GM12878 (cell line): ENCODE measurements at regions not wholly inside any gene's neighbourhood (a gene's known extent, or its start where the extent isn't known, plus 50 kb on each side); places are given as distances from the start of the nearest gene placed in this dataset.

ENCODE experiments used
- ATAC-seq: fragments of 200-7000 bp; cut with Tn5 transposase; 3 replicates; pipeline ENCODE4 v1.9.1; 2020; ENCODE audit warnings: mild to moderate bottlenecking, moderate library complexity
- BruUV-seq: library from RNA; stranded (reverse); fragments of 400-500 nt; replicated peaks from 2 replicates; lab custom pipeline; 2021; lab: Mats Ljungman, UMichigan
- CTCF ChIA-PET: fragments of 300-600 bp; sonication (Branson Sonifier 250); formaldehyde crosslinking; extraction: SDS; loops from one replicate; lab custom pipeline; 2021; ENCODE audit warnings: inconsistent platforms; lab: Yijun Ruan, JAX
- POLR2A ChIA-PET: fragments of 350-600 bp; formaldehyde crosslinking; extraction: SDS; loops from one replicate; lab custom pipeline; 2021; ENCODE audit warnings: inconsistent platforms; lab: Charles Lee
- RAD21 ChIA-PET: fragments of 300-600 bp; sonication (Branson Sonifier 250); formaldehyde crosslinking; loops from one replicate; lab custom pipeline; 2023; ENCODE audit warnings: antibody characterized with exemption; ENCODE audit not compliant: unreplicated experiment; lab: Charles Lee
- SMC1A ChIA-PET: fragments of 300-600 bp; sonication (Branson Sonifier 250); formaldehyde crosslinking; loops from one replicate; lab custom pipeline; 2023; ENCODE audit not compliant: unreplicated experiment, uncharacterized antibody; lab: Charles Lee
- DNase-seq: peaks from one replicate; pipeline ENCODE4 v3.0.0-alpha.2; 2011; ENCODE audit warnings: low read depth, low spot score
- FAIRE-seq: peaks from 3 replicates; lab custom pipeline; 2011; peaks lifted over from hg19 to GRCh38; lab: Jason Lieb, UNC
- H2AFZ ChIP-seq: 2 replicates; pipeline ENCODE4 v1.6.0; 2011; ENCODE audit warnings: low read depth, low read length, control low read depth; ENCODE audit not compliant: control insufficient read depth
- H3K27ac ChIP-seq: 2 replicates; pipeline ENCODE4 v1.5.1; 2011; ENCODE audit warnings: control low read depth; ENCODE audit not compliant: control insufficient read depth, insufficient read depth
- H3K27me3 ChIP-seq, 2 experiments: replicated peaks in 1 of 2; 2 replicates each; pipeline versions ENCODE4 v1.6.0 to v1.6.1; 2011; ENCODE audit warnings: low read length in 1 of 2; ENCODE audit not compliant: control insufficient read depth in 2 of 2, insufficient read depth in 2 of 2
- H3K36me3 ChIP-seq, 2 experiments: 2 replicates each; pipeline ENCODE4 v1.5.1; 2011; ENCODE audit warnings: low read length in 1 of 2; ENCODE audit not compliant: control insufficient read depth in 2 of 2, insufficient read depth in 2 of 2
- H3K4me1 ChIP-seq: 2 replicates; pipeline ENCODE4 v1.6.1; 2011; ENCODE audit warnings: mild to moderate bottlenecking, low read length, moderate library complexity, mixed read lengths; ENCODE audit not compliant: control insufficient read depth, insufficient read depth
- H3K4me2 ChIP-seq: 2 replicates; pipeline ENCODE4 v1.6.0; 2011; ENCODE audit warnings: control low read depth; ENCODE audit not compliant: control insufficient read depth, insufficient read depth
- H3K4me3 ChIP-seq: fragments of 200-600 bp; sonication (generic); 2 replicates; pipeline ENCODE4 v1.5.1; 2016
- H3K79me2 ChIP-seq: 2 replicates; pipeline ENCODE4 v1.6.0; 2011; ENCODE audit warnings: low read length; ENCODE audit not compliant: control insufficient read depth, insufficient read depth
- H3K9ac ChIP-seq: 2 replicates; pipeline ENCODE4 v1.8.0; 2011; ENCODE audit warnings: low read length, control low read depth, mixed read lengths; ENCODE audit not compliant: control insufficient read depth, insufficient read depth
- H3K9me3 ChIP-seq: replicated peaks from 3 replicates; pipeline ENCODE4 v1.5.1; 2011; ENCODE audit warnings: mild to moderate bottlenecking, low read length; ENCODE audit not compliant: control insufficient read depth, insufficient read depth
- H4K20me1 ChIP-seq: 2 replicates; pipeline ENCODE4 v1.6.0; 2011; ENCODE audit not compliant: control insufficient read depth, insufficient read depth
- FOS ChIP-seq: IDR thresholded peaks from 3 replicates; pipeline ENCODE4 v1.6.1; 2011; ENCODE audit warnings: borderline replicate concordance; ENCODE audit not compliant: insufficient read length; ENCODE audit errors: extremely low read depth
- HDGF ChIP-seq: fragments of 450-650 bp; IDR thresholded peaks from 2 replicates; pipeline ENCODE4 v1.6.1; 2016; ENCODE audit warnings: antibody characterized with exemption
- IRF5 ChIP-seq: fragments of 450-650 bp; IDR thresholded peaks from 2 replicates; pipeline ENCODE4 v1.6.1; 2017; ENCODE audit warnings: borderline replicate concordance
- MTA2 ChIP-seq: fragments of 450-650 bp; IDR thresholded peaks from 2 replicates; pipeline ENCODE4 v1.6.1; 2016; ENCODE audit warnings: low read depth, mild to moderate bottlenecking, moderate library complexity
- TARDBP ChIP-seq: IDR thresholded peaks from 2 replicates; pipeline ENCODE4 v1.6.1; 2016; ENCODE audit warnings: borderline replicate concordance
- TBL1XR1 ChIP-seq: IDR thresholded peaks from 2 replicates; pipeline ENCODE4 v1.6.1; 2012; ENCODE audit warnings: low read depth, low read length, improper control_type of control experiment
- WGBS: methylation state at CpG from one replicate; pipeline ENCODE4 v1.1.6; 2016; ENCODE audit warnings: low lambda C conversion rate; ENCODE audit not compliant: insufficient replicate concordance, insufficient coverage; ENCODE audit errors: missing lambda C conversion rate; 5-methylcytosine and 5-hydroxymethylcytosine counted together
- in situ Hi-C: fragments of 300-500 bp; cut with MboI; formaldehyde crosslinking; loops from 9 replicates; pipeline ENCODE4 v1.14.3; 2018; ENCODE audit warnings: mixed read lengths
- intact Hi-C: fragments of 100-400 bp; cut with micrococcal nuclease; formaldehyde crosslinking; loops from one replicate; pipeline ENCODE4 v1.14.2; 2022; ENCODE audit not compliant: unreplicated experiment
- TF ChIP-seq, protein P1 (sequence below): fragments of 450-650 bp; IDR thresholded peaks from 2 replicates; pipeline ENCODE4 v1.6.1; 2017; ENCODE audit warnings: low read depth, mild to moderate bottlenecking, moderate library complexity
- TF ChIP-seq, protein P2 (sequence below): fragments of 150-350 bp; IDR thresholded peaks from 2 replicates; pipeline ENCODE4 v1.6.1; 2014; ENCODE audit warnings: mild to moderate bottlenecking, low read depth, low read length

GRCh38 chr4:185936650-185937376 is 124.8 kb upstream of the SORBS2 start:
- no peaks in the 10 kb centered on the region for H4K20me1 ChIP-seq
- no peak overlapping the region for H3K4me3 ChIP-seq
- in situ Hi-C loops: no loop called here
- no peak overlapping the region for H3K4me2 ChIP-seq
- WGBS: 13% methylated on average over 10 of the region's 10 CpGs
- no peak overlapping the region for H3K27ac ChIP-seq
- peaks cover 0 to 2% of the 10 kb centered on the region in 2 experiments; a peak in 2 of 4 replicates for H3K27me3 ChIP-seq
- BruUV-seq: no TSS peak
- H2AFZ ChIP-seq: no peak overlapping the region
- no peaks in the 10 kb centered on the region for H3K36me3 ChIP-seq
- DNase-seq (no peak), FAIRE-seq (no peak), ATAC-seq (no peak)
- TF ChIP-seq TARDBP (no peak), HDGF (no peak), FOS (no peak), MTA2 (no peak), IRF5 (no peak), TBL1XR1 (no peak)
- TF ChIP-seq, protein P1, sequence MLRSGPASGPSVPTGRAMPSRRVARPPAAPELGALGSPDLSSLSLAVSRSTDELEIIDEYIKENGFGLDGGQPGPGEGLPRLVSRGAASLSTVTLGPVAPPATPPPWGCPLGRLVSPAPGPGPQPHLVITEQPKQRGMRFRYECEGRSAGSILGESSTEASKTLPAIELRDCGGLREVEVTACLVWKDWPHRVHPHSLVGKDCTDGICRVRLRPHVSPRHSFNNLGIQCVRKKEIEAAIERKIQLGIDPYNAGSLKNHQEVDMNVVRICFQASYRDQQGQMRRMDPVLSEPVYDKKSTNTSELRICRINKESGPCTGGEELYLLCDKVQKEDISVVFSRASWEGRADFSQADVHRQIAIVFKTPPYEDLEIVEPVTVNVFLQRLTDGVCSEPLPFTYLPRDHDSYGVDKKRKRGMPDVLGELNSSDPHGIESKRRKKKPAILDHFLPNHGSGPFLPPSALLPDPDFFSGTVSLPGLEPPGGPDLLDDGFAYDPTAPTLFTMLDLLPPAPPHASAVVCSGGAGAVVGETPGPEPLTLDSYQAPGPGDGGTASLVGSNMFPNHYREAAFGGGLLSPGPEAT: no peak
- TF ChIP-seq, protein P2, sequence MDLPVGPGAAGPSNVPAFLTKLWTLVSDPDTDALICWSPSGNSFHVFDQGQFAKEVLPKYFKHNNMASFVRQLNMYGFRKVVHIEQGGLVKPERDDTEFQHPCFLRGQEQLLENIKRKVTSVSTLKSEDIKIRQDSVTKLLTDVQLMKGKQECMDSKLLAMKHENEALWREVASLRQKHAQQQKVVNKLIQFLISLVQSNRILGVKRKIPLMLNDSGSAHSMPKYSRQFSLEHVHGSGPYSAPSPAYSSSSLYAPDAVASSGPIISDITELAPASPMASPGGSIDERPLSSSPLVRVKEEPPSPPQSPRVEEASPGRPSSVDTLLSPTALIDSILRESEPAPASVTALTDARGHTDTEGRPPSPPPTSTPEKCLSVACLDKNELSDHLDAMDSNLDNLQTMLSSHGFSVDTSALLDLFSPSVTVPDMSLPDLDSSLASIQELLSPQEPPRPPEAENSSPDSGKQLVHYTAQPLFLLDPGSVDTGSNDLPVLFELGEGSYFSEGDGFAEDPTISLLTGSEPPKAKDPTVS: no peak
- H3K79me2 ChIP-seq: no peaks in the 10 kb centered on the region
- intact Hi-C loops: no loop called here
- ChIA-PET CTCF (no interaction called here), SMC1A (no interaction called here), POLR2A (no interaction called here), RAD21 (no interaction called here)
- no peak overlapping the region for H3K9ac ChIP-seq
- no peaks in the 10 kb centered on the region for H3K4me1 ChIP-seq
- H3K9me3 ChIP-seq: no peaks in the 10 kb centered on the region
